Skin of body (tissue), 1 donor: ENCODE measurements at regions not wholly inside any gene's neighbourhood (a gene's known extent, or its start where the extent isn't known, plus 50 kb on each side); places are given as distances from the start of the nearest gene placed in this dataset.

Experiments used
- DNase-seq: peaks from one replicate; lab custom pipeline; 2025; lab: John Stamatoyannopoulos, UW

- no peak for DNase-seq
Observed at GRCh38 chr5:61686491-61687257, 354.6 kb downstream of the ZSWIM6 start.

GRCh38 chr5:61687371-61687770 lies 355.3 kb downstream of the ZSWIM6 start:
- no peak for DNase-seq

- no peak for DNase-seq
Observed at GRCh38 chr5:61689153-61689846, 357.2 kb downstream of the ZSWIM6 start.

DNA sequence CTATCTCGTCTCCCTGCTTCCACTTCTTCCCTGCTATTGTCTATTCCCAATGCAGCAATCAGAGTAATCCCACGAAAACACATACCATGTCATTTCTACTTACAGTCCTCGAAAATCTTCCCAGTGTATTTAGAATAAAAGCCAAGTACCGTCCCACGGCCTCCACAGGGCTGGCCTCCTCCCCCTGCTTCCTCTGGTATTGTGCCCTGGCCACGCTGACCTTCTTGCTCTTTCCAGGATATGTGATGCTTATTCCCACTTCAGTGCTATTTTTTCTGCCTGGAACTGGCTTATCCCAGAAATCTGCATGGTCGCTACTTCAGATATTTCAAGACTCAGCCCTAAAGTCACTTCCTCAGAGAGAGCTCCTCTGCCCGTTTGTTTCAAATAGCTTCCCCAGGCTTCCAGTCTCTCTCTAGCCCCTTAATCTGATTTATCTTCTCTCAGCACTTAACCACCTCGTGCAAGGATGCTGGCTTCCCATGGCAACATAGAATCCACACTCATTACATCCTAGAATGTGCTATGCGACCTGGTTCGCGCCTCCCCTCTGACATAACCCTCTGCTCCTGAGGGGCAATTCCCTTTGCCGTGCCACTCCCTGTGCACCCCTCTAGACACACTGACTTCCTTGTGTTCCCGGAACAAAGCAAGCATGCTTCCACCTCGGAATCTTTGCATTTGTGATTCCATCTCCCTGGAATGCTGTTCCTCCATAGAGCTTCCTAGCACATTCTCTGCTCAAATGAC lies 365.9 kb downstream of the ZSWIM6 start:
- no peak for DNase-seq

DNA sequence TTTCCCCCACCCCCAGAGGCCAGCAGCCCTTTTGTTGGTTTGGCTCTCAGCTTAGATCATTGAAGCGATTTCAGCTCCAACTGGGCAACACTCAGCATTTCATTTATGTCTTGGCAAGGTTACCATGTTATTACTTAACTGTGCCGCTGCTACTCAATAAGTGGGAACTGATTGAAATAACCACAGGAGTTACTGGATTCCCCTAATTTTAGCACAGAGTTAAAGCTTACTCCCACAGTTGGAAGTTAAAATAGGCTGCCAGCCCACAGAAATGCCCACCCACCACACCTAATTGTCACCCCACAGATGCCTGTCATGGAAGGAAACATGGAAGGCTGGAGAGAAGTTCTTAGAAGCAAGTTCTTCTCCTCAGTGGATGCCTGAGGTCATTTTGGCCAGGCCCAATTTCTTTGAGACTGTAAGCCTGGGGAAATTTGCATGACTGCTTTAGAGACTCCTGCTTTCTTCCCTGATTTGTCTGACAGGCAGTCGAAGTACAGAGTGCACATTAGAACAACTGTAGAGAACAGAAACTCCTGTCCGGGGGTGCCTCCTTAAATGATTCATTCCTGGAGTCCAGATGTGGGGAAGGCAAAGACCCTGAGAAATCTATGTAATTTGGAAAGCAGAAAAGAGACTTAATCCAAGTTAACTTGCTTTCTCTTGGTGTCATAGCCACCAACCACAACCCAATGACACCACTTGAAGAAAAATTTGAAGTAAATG lies 370.0 kb downstream of the ZSWIM6 start:
- no peak for DNase-seq

- no peak for DNase-seq
Observed at GRCh38 chr5:61702784-61703183, 370.7 kb downstream of the ZSWIM6 start.

DNA sequence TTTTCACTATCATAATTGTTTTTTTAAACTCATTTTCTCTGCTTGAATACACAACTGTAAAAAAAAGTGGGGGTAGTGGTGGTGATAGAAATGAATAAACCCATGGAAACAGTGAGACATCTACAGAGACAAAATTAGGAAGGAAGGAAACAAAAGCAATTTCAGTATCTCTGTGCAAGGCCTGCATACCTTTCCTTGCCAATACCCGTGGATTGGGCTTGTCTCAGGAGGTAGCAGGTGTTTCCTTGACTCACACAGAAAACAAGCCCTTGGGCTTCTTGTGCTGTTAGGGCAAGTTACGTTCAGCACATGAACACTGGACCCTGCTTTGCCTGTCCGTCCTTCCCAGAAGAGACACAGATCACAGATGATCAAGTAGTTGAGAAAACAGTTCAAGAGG lies 372.2 kb downstream of the ZSWIM6 start:
- DNase-seq = no peak

GRCh38 chr5:61706751-61707150 lies 374.7 kb downstream of the ZSWIM6 start:
- no peak for DNase-seq

- no peak for DNase-seq
Observed at GRCh38 chr5:61719124-61719523, 387.1 kb downstream of the ZSWIM6 start.

- no peak for DNase-seq
Observed at GRCh38 chr5:61720829-61721228, 388.8 kb downstream of the ZSWIM6 start.

DNA sequence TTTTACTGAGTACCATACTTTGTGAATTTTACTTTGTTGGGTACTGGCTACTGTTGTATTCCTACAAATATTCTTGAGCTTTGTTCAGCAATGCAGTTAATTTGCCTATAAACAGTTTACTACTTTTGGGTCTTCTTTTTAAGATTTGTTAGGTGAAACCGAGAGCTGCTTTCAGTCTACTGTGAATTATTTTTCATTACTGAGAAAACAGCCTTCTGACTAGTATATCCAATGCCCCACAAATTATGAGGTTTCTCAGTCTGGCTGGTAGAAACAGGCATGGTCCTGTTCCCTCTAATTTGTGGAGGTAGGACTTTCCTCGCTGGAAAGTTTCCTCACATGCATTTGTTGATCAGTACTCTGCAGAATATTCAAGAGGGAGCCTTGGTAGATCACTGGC lies 392.0 kb downstream of the ZSWIM6 start:
- no peak for DNase-seq

- no peak for DNase-seq
Observed at GRCh38 chr5:61728287-61728686, 396.2 kb downstream of the ZSWIM6 start.

- DNase-seq = no peak
Observed at GRCh38 chr5:61730866-61731265, 398.8 kb downstream of the ZSWIM6 start.

GRCh38 chr5:61731267-61731945 lies 399.3 kb downstream of the ZSWIM6 start:
- no peak for DNase-seq

DNA sequence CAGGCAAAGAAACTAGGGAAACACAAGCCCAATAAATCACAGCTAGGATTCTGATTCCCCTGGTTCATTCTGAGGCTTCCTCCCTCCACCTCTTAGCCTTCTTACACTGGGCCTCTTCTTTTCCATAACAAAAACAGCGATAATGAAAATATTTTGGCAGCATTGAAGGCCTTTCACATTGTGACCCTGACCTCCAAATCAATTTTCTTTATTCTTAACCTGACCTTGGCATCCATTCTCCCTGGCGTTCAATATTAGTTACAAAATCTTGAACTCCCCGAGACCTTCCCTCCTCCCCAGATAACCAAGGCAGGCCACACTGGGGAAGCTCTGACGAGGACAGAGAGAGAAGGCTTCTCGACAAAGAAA lies 399.9 kb downstream of the ZSWIM6 start:
- no peak for DNase-seq

GRCh38 chr5:61732369-61732768 lies 400.3 kb downstream of the ZSWIM6 start:
- no peak for DNase-seq

- no peak for DNase-seq
Observed at GRCh38 chr5:61732796-61733195, 400.7 kb downstream of the ZSWIM6 start.

DNA sequence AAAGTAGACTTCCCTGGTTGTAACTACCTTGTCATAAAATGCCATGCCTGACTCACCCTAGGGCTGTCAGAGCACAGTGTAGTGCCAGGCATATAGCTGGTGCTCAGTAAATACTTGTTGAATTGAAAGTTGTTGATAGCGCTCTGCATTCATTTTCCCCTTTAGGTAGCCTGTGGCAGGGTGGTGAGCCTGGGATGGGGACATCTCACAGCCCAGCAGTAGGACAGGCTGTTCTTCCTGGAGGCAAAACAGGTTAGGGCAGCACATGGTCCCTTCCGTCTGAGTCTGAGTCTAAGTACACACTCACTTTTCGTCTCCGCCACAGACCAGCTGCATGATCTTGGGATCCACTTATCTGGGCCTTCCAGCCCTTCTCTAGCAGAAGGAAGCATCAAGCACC lies 401.9 kb downstream of the ZSWIM6 start:
- no peak for DNase-seq

DNA sequence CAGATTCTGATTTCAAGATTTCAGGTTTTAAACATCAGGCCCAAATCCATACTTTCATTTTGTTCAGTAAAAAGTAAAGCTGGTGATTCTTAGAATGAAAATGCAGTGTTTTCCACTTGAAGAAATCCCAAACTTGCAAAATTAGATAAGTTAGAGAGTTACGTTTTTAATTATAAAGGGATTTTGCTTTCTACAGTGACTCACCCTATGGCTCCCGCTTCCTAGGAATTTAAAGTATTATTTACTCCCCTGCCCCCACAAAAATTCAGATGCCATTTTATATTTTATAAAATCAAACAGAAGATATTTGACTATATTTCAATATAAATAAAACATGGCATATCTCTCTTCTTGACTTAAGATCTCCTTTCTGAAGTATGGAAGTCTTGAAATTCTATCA lies 402.9 kb downstream of the ZSWIM6 start:
- DNase-seq = no peak

DNA sequence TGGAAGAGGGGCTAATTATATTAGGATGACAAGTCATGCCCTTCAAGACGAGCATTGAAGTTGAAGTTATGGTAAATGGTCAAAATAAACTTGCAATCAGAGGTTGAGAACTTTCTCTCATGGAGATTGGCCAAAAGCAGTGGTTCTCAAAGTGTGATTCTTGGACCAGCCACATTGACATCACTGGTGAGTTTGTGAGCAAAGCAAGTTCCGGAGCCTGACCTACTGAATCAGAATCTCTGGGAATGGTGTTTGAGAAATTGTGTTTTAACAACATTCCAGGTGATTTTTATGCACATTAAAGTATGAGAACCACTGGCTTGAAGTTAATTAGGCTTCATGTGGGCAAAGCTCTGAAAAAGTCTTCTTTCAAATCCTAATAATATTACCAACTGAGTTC lies 403.5 kb downstream of the ZSWIM6 start:
- no peak for DNase-seq

GRCh38 chr5:61735995-61736394 lies 403.9 kb downstream of the ZSWIM6 start:
- no peak for DNase-seq
